GM12878 (cell line): ENCODE measurements at regions not wholly inside any gene's neighbourhood (a gene's known extent, or its start where the extent isn't known, plus 50 kb on each side); places are given as distances from the start of the nearest gene placed in this dataset.

Experiments used
- ATAC-seq: fragments of 200-7000 bp; cut with Tn5 transposase; 3 replicates; pipeline ENCODE4 v1.9.1; 2020; ENCODE audit warnings: mild to moderate bottlenecking, moderate library complexity
- BruUV-seq: library from RNA; stranded (reverse); fragments of 400-500 nt; replicated peaks from 2 replicates; lab custom pipeline; 2021; lab: Mats Ljungman, UMichigan
- CTCF ChIA-PET: fragments of 300-600 bp; sonication (Branson Sonifier 250); formaldehyde crosslinking; extraction: SDS; loops from one replicate; lab custom pipeline; 2021; ENCODE audit warnings: inconsistent platforms; lab: Yijun Ruan, JAX
- POLR2A ChIA-PET: fragments of 350-600 bp; formaldehyde crosslinking; extraction: SDS; loops from one replicate; lab custom pipeline; 2021; ENCODE audit warnings: inconsistent platforms; lab: Charles Lee
- RAD21 ChIA-PET: fragments of 300-600 bp; sonication (Branson Sonifier 250); formaldehyde crosslinking; loops from one replicate; lab custom pipeline; 2023; ENCODE audit warnings: antibody characterized with exemption; ENCODE audit not compliant: unreplicated experiment; lab: Charles Lee
- SMC1A ChIA-PET: fragments of 300-600 bp; sonication (Branson Sonifier 250); formaldehyde crosslinking; loops from one replicate; lab custom pipeline; 2023; ENCODE audit not compliant: unreplicated experiment, uncharacterized antibody; lab: Charles Lee
- DNase-seq: peaks from one replicate; pipeline ENCODE4 v3.0.0-alpha.2; 2011; ENCODE audit warnings: low read depth, low spot score
- FAIRE-seq: peaks from 3 replicates; lab custom pipeline; 2011; peaks lifted over from hg19 to GRCh38; lab: Jason Lieb, UNC
- H2AFZ ChIP-seq: 2 replicates; pipeline ENCODE4 v1.6.0; 2011; ENCODE audit warnings: low read depth, low read length, control low read depth; ENCODE audit not compliant: control insufficient read depth
- H3K27ac ChIP-seq: 2 replicates; pipeline ENCODE4 v1.5.1; 2011; ENCODE audit warnings: control low read depth; ENCODE audit not compliant: control insufficient read depth, insufficient read depth
- H3K27me3 ChIP-seq, 2 experiments: replicated peaks in 1 of 2; 2 replicates each; pipeline versions ENCODE4 v1.6.0 to v1.6.1; 2011; ENCODE audit warnings: low read length in 1 of 2; ENCODE audit not compliant: control insufficient read depth in 2 of 2, insufficient read depth in 2 of 2
- H3K36me3 ChIP-seq, 2 experiments: 2 replicates each; pipeline ENCODE4 v1.5.1; 2011; ENCODE audit warnings: low read length in 1 of 2; ENCODE audit not compliant: control insufficient read depth in 2 of 2, insufficient read depth in 2 of 2
- H3K4me1 ChIP-seq: 2 replicates; pipeline ENCODE4 v1.6.1; 2011; ENCODE audit warnings: mild to moderate bottlenecking, low read length, moderate library complexity, mixed read lengths; ENCODE audit not compliant: control insufficient read depth, insufficient read depth
- H3K4me2 ChIP-seq: 2 replicates; pipeline ENCODE4 v1.6.0; 2011; ENCODE audit warnings: control low read depth; ENCODE audit not compliant: control insufficient read depth, insufficient read depth
- H3K4me3 ChIP-seq: fragments of 200-600 bp; sonication (generic); 2 replicates; pipeline ENCODE4 v1.5.1; 2016
- H3K79me2 ChIP-seq: 2 replicates; pipeline ENCODE4 v1.6.0; 2011; ENCODE audit warnings: low read length; ENCODE audit not compliant: control insufficient read depth, insufficient read depth
- H3K9ac ChIP-seq: 2 replicates; pipeline ENCODE4 v1.8.0; 2011; ENCODE audit warnings: low read length, control low read depth, mixed read lengths; ENCODE audit not compliant: control insufficient read depth, insufficient read depth
- H3K9me3 ChIP-seq: replicated peaks from 3 replicates; pipeline ENCODE4 v1.5.1; 2011; ENCODE audit warnings: mild to moderate bottlenecking, low read length; ENCODE audit not compliant: control insufficient read depth, insufficient read depth
- H4K20me1 ChIP-seq: 2 replicates; pipeline ENCODE4 v1.6.0; 2011; ENCODE audit not compliant: control insufficient read depth, insufficient read depth
- NFIC ChIP-seq: IDR thresholded peaks from 2 replicates; pipeline ENCODE4 v1.6.1; 2012; ENCODE audit warnings: low read depth, mild to moderate bottlenecking, inconsistent platforms, low read length, moderate library complexity
- PAX8 ChIP-seq: fragments of 450-650 bp; IDR thresholded peaks from 2 replicates; pipeline ENCODE4 v1.6.1; 2017; ENCODE audit warnings: mild to moderate bottlenecking, moderate library complexity
- PKNOX1 ChIP-seq: fragments of 450-650 bp; IDR thresholded peaks from 2 replicates; pipeline ENCODE4 v1.6.1; 2016; ENCODE audit warnings: mild to moderate bottlenecking
- RFX5 ChIP-seq: IDR thresholded peaks from 2 replicates; pipeline ENCODE4 v1.6.1; 2011; ENCODE audit warnings: low read depth, low read length, improper control_type of control experiment
- SIX5 ChIP-seq: IDR thresholded peaks from 2 replicates; pipeline ENCODE4 v1.6.1; 2011; ENCODE audit warnings: mild to moderate bottlenecking, low read depth, low read length, moderate library complexity; ENCODE audit not compliant: severe bottlenecking
- ZBED1 ChIP-seq: IDR thresholded peaks from 2 replicates; pipeline ENCODE4 v1.6.1; 2016; ENCODE audit warnings: borderline replicate concordance
- WGBS: methylation state at CpG from one replicate; pipeline ENCODE4 v1.1.6; 2016; ENCODE audit warnings: low lambda C conversion rate; ENCODE audit not compliant: insufficient replicate concordance, insufficient coverage; ENCODE audit errors: missing lambda C conversion rate; 5-methylcytosine and 5-hydroxymethylcytosine counted together
- in situ Hi-C: fragments of 300-500 bp; cut with MboI; formaldehyde crosslinking; loops from 9 replicates; pipeline ENCODE4 v1.14.3; 2018; ENCODE audit warnings: mixed read lengths
- intact Hi-C: fragments of 100-400 bp; cut with micrococcal nuclease; formaldehyde crosslinking; loops from one replicate; pipeline ENCODE4 v1.14.2; 2022; ENCODE audit not compliant: unreplicated experiment
- TF ChIP-seq, protein P1 (sequence below): IDR thresholded peaks from 2 replicates; pipeline ENCODE4 v1.6.1; 2011; ENCODE audit warnings: borderline replicate concordance, low read depth, mild to moderate bottlenecking, moderate library complexity, mixed read lengths, low read length; ENCODE audit not compliant: insufficient read depth; ENCODE audit errors: extremely low read length

GRCh38 chr2:151165105-151165684 lies 96.5 kb downstream of the RBM43 start:
- FAIRE-seq (no peak), DNase-seq (no peak), ATAC-seq (no peak)
- Histone ChIP-seq H4K20me1 (no peaks in the 10 kb centered on the region), H3K9me3 (no peaks in the 10 kb centered on the region), H3K4me1 (no peaks in the 10 kb centered on the region), H3K36me3 (no peaks in the 10 kb centered on the region), H3K27me3 (no peaks in the 10 kb centered on the region), H3K4me3 (no peak overlapping the region)
- ChIA-PET RAD21 (no interaction called here), SMC1A (no interaction called here), CTCF (no interaction called here), POLR2A (no interaction called here)
- WGBS = 41% methylated on average over 5 of the region's 5 CpGs
- intact Hi-C loops = no loop called here
- TF ChIP-seq NFIC (no peak), RFX5 (no peak), PAX8 (no peak), PKNOX1 (no peak), SIX5 (no peak), ZBED1 (no peak)
- TF ChIP-seq, protein P1, sequence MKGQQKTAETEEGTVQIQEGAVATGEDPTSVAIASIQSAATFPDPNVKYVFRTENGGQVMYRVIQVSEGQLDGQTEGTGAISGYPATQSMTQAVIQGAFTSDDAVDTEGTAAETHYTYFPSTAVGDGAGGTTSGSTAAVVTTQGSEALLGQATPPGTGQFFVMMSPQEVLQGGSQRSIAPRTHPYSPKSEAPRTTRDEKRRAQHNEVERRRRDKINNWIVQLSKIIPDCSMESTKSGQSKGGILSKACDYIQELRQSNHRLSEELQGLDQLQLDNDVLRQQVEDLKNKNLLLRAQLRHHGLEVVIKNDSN = no peak
- TF ChIP-seq, all 136 proteins: peak for 0
- H3K27ac ChIP-seq = no peak overlapping the region
- no peak overlapping the region for H3K9ac ChIP-seq
- no peak overlapping the region for H3K4me2 ChIP-seq
- no TSS peak for BruUV-seq
- no peaks in the 10 kb centered on the region for H3K79me2 ChIP-seq
- in situ Hi-C loops = no loop called here
- H2AFZ ChIP-seq = no peak overlapping the region
